KBM-7 (cell line): ENCODE measurements at regions not wholly inside any gene's neighbourhood (a gene's known extent, or its start where the extent isn't known, plus 50 kb on each side); places are given as distances from the start of the nearest gene placed in this dataset.

ENCODE experiments used
- DNase-seq: peaks from one replicate; pipeline ENCODE4 v3.0.0-alpha.2; 2015
- in situ Hi-C: fragments of 300-500 bp; cut with MboI; formaldehyde crosslinking; loops from 2 replicates; pipeline ENCODE4 v1.14.3; 2020; ENCODE audit warnings: low sequenced_read_pairs, low pct_unique_long_range_greater_than_20kb, mixed read lengths

DNA sequence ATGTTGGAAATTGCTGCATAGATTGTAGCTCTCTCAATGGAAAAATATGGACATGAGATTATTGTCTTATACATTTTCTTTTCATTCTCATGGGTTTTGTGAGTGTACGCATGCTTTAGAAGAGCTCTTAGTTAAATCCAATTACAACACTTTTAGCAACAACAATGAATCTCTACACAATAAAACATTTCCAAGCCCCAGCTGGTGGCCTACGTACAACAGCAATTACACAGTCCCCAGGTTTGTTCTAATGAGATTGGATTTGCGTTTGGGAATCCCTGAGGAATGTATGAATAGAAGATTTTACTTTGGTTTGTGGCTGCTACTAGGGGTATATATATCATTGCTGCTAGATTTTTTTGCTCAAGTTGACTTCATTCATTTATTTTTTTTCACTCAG is 98.6 kb downstream of the FHDC1 start:
- no peak for DNase-seq
- in situ Hi-C loops: no loop called here

DNA sequence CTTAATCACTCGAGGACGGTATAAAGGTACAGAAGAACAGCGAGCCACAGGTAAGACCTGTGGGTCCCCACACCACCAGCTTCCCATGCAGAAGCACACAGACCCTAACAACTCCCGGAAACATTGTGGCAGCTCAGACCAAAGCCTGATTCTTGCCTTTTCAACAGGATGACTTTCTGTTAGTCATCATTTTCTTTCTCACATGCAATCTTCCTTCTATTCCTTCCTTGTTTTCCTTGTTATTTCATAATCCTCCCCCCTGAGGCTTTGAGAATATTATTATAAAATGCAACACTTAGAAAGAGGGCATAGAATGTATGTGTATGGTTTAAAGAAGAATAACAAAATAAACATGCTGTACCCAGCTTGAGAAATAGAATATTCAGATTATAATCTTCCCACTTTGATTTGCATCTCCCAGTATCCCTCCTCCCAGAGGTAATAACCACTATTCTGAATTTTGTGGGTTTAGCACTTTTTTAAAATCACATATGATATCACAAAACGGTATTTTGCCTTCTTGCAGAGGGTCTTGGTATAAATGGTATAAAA is 100.9 kb downstream of the FHDC1 start:
- no peak for DNase-seq
- in situ Hi-C loops: no loop called here

- in situ Hi-C loops: no loop called here
- DNase-seq: no peak
These were observed 102.6 kb downstream of the FHDC1 start for GRCh38 chr4:153038623-153039311.

- in situ Hi-C loops: no loop called here
- DNase-seq: no peak
These were observed 103.5 kb downstream of the FHDC1 start for GRCh38 chr4:153039542-153040185.

- in situ Hi-C loops: no loop called here
- DNase-seq: no peak
These were observed 104.6 kb downstream of the FHDC1 start for GRCh38 chr4:153040677-153041076.

GRCh38 chr4:153044036-153044435 is 107.9 kb downstream of the FHDC1 start:
- no peak for DNase-seq
- in situ Hi-C loops: no loop called here

- DNase-seq: peak; percentile 77
- in situ Hi-C loops: no loop called here
These were observed 109.2 kb downstream of the FHDC1 start for GRCh38 chr4:153045111-153045982.

DNA sequence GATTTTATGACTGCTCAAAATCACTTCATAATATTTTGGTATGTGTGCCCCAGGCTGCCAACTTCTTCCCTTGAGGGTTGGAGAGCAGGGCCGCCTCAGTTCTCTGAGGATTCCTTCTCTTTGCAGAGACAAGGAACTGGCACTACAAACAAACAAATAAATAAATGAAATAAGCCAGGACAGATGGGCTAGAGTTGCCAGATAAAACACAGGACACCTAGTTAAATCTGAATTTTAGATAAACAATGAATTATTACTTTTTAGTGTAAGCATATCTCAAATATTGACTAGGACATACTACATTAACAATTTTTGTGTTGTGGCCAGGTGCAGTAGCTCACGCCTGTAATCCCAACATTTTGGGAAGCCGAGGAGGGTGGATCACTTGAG is 122.5 kb downstream of the FHDC1 start:
- in situ Hi-C loops: no loop called here
- no peak for DNase-seq

GRCh38 chr4:153060196-153060595 is 124.1 kb downstream of the FHDC1 start:
- in situ Hi-C loops: no loop called here
- no peak for DNase-seq

DNA sequence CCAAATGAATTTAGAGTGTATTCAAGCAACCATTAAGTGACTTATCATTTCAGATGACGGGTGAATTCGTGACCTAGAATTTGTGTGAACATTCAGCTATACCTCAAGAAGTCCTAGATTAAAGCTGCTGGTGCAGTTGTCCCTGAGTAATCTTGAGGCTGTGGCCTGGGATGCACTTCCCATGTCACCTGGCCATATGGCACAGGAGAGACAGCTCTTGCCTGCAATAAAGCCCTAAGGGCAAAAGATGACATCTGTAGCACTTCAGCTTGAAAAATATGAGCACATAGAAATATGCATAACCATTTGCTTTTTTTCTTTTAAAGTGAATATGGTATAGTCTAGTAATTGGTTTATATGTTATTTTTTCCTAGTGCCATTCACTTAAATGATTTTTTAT is 125.8 kb downstream of the FHDC1 start:
- in situ Hi-C loops: no loop called here
- DNase-seq: no peak

DNA sequence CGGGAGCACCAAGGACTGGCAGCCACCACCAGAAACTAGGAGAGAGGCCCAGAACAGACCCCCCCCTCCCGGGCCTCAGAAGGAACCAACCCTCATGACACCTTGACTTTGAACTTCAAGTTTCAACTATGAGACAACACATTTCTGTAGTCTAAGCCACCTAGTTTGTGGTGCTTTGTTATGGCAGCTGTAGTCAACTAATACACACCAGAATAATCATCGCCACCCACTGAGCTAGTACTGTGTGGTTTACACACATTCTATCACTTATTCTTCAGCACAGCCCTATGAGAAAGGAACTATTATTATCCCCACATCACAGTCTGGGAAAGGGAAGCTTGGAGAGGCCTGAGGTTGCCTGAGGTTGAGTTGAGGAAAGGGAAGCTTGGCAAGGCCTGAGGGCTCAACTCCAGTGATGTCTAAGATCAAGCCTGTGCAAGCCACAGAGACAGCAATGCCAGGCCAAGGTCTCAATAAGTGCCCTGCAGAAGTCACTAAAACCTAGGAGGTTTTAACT is 126.6 kb downstream of the FHDC1 start:
- in situ Hi-C loops: no loop called here
- no peak for DNase-seq

DNA sequence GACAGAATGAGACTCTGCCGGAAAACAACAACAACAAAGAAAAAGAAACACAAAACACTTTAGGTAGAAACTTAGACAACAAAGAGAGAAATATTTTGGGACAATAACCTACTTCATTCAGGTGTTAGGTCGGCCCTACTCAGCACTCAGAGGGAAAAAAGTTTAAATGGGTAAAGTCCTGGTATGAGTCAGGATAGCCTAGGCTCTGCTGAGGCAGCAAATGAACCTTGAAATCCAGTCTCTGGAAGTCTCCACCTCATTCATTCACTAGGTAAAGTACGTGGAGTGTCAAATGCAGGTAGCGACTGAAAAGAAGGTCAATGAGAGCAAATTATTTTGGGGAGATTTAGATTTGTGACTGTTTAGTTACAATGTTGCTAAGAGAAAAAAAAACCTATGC is 127.4 kb downstream of the FHDC1 start:
- in situ Hi-C loops: no loop called here
- DNase-seq: no peak

GRCh38 chr4:153064571-153064970 is 128.4 kb downstream of the FHDC1 start:
- in situ Hi-C loops: no loop called here
- no peak for DNase-seq

DNA sequence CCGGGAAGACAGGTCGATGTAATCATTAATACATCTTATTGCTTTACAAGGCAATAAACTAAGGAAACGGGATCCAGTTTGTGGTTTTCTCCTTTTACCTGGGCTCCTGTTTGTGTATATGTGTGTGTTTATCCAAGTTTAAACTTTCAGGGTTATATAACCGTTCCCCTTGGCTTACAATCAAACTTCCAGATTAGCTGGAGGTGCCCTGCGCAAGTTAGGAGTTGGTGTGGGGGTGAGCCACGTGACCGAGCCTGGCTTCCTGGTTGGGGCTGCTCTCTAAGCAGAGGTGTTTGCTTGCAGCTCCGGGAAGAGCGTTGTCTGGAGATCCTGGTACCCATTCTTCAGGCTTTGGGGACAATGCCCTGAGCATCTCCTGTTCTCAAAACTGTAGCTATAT is 129.2 kb downstream of the FHDC1 start:
- DNase-seq: no peak
- in situ Hi-C loops: no loop called here

DNA sequence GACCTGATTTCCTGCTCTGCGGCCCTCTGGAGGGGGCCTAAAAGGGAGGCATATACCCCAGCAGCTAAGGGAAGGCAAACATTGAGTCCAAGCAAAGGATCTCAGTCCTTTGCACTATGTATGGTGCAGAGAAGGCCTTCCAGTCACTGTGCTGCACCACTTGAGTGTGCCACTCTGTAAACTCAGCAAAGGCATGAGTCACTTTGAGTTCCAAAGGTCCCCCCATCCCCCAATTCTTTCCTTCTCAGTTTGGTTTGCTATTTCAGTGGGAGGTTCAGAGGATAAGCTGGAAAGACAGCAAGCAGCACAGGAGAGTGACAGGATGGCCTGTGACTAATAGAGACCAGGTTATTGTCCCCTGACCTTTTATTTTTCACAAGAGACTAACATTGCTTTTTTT is 131.3 kb downstream of the FHDC1 start:
- no peak for DNase-seq
- in situ Hi-C loops: no loop called here

DNA sequence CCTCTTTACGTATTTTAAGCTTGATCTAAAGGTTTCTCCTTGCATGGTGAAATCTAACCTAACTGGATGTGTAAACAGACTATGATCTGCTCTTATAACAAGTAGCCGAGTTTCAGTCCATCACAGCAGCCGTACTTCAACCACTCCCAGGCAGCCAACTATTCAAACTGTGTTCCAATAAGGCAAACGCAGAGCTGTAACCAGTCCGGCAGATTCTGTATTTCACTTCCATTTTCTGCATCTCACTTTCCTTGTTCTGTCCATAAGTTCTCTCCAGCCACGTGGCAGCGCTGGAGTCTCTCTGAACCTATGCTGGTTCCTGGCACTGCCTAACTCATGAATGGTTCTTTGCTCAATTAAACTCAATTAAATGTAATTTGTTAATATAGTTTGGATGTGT is 132.6 kb downstream of the FHDC1 start:
- in situ Hi-C loops: no loop called here
- DNase-seq: no peak

GRCh38 chr4:153071958-153072598 is 132.2 kb upstream of the TRIM2 start:
- DNase-seq: no peak

DNA sequence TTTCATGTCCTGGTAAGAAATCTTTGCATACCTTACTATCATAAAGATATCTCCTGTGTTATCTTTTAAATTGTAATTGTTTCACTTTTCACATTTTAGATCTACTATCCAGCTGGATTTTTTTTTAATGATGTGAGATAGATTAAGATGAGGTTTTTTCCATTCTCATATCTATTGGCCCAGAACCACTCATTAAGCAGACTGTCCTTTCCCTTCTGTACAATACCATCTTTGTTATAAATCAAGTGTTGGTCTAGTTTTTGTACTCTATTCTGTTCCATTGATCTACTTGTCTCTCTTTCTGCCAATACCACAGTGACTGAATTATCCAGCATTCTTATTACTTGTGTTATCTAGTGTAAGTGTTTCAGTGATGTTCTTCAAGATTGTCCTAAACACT is 131.6 kb upstream of the TRIM2 start:
- DNase-seq: no peak
- in situ Hi-C loops: no loop called here

More at GRCh38 chr4:153071958-153072598, 132.2 kb upstream of the TRIM2 start:
- in situ Hi-C loops: no loop called here

DNA sequence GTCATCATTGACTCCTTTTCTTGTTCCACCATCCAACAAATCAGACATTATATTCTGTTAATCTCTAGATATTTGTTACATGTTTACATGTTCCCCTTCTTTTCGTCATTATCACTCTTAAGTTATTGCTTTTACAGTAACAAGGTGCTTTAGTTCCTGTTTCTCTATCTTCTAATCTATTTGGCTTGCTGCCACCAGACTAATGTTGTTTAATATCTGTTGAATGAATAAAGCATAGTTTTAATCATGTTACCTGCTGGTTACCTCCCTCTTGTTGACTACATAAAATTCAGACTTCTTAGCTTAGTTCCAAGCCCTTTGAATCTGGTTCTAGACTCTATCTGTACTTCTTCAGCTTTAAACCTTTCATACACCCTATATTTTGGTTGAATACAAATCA is 129.8 kb upstream of the TRIM2 start:
- no peak for DNase-seq
- in situ Hi-C loops: no loop called here
